ENCODE measurements at regions not wholly inside any gene's neighbourhood (a gene's known extent, or its start where the extent isn't known, plus 50 kb on each side); places are given as distances from the start of the nearest gene placed in this dataset.

GRCh38 chr5:142437563-142437962, 112.7 kb upstream of the SPRY4 start (continued):
- TF ChIP-seq PPARD (CRISPR knock-in tag; IDR thresholded peaks at IDR 0.05), result no peak
- TF ChIP-seq ZNF551 (CRISPR knock-in tag; IDR thresholded peaks at IDR 0.05), result no peak
- TF ChIP-seq, protein P1, sequence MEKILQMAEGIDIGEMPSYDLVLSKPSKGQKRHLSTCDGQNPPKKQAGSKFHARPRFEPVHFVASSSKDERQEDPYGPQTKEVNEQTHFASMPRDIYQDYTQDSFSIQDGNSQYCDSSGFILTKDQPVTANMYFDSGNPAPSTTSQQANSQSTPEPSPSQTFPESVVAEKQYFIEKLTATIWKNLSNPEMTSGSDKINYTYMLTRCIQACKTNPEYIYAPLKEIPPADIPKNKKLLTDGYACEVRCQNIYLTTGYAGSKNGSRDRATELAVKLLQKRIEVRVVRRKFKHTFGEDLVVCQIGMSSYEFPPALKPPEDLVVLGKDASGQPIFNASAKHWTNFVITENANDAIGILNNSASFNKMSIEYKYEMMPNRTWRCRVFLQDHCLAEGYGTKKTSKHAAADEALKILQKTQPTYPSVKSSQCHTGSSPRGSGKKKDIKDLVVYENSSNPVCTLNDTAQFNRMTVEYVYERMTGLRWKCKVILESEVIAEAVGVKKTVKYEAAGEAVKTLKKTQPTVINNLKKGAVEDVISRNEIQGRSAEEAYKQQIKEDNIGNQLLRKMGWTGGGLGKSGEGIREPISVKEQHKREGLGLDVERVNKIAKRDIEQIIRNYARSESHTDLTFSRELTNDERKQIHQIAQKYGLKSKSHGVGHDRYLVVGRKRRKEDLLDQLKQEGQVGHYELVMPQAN (IDR thresholded peaks at IDR 0.05; ENCODE audit: borderline replicate concordance), result no peak

- intact Hi-C loops (cut with micrococcal nuclease) (no loop called here), in situ Hi-C loops (cut with MboI) (no loop called here)
- CTCF ChIA-PET (ENCODE audit: low intra/inter-chr PET ratio), result no interaction called here
- Histone ChIP-seq H3K27ac (ENCODE audit: extremely low read depth, low read depth, low read length) (no peak overlapping the region), H3K4me1 (replicated peaks in 1 of 2; ENCODE audit: control insufficient read depth in 2 of 2, insufficient read depth in 2 of 2, low read length in 2 of 2) (peaks cover 0 to 4% of the 10 kb centered on the region in 2 experiments; a peak in 3 of 5 replicates), H3K79me2 (ENCODE audit: control insufficient read depth, insufficient read depth, low read length) (no peaks in the 10 kb centered on the region), H3K9me1 (ENCODE audit: control insufficient read depth, insufficient read depth, low read length) (no peaks in the 10 kb centered on the region), H3K9ac (ENCODE audit: insufficient read depth in 1 of 2, low read depth in 2 of 2, low read length in 2 of 2) (no peak overlapping the region), H3K9me3 (replicated peaks; ENCODE audit: control insufficient read depth, insufficient read depth, low read depth, low read length) (no peaks in the 10 kb centered on the region), H3K36me3 (ENCODE audit: control insufficient read depth, insufficient read depth, low read length) (no peaks in the 10 kb centered on the region), H3K27me3 (ENCODE audit: control insufficient read depth in 2 of 2, insufficient read depth in 2 of 2, low read length in 2 of 2) (peaks cover 0 to 14% of the 10 kb centered on the region in 2 experiments; a peak in 2 of 5 replicates), H3K4me2 (ENCODE audit: insufficient read depth, low read length) (no peak overlapping the region), H4K20me1 (replicated peaks; ENCODE audit: control insufficient read depth, insufficient read depth, low read length) (no peaks in the 10 kb centered on the region), H3K4me3 (no peak overlapping the region), H2AFZ (ENCODE audit: low read depth, low read length) (no peak overlapping the region)
- ATAC-seq (no peak; the same call in 2 of the 3 replicates), DNase-seq (ENCODE audit: extremely low read depth in 1 of 4, low spot score in 3 of 4) (no peak), FAIRE-seq (no peak)
- 42% methylated on average over 9 of the region's 9 CpGs for WGBS (ENCODE audit: insufficient coverage, low coverage, missing lambda C conversion rate)
- no TSS peak for BruUV-seq (replicated peaks)
- POLR2A ChIA-PET, result interaction anchor here (0.7 to 1.1 kb wide), 4 partner anchors 9 to 284 kb away, joined by 3 to 4 read pairs (median 3); no protein-coding TSS in a partner anchor
- TF ChIP-seq GTF3C2 (IDR thresholded peaks at IDR 0.05; ENCODE audit: borderline replicate concordance, extremely low read depth, insufficient read length) (no peak), SP1 (CRISPR knock-in tag; IDR thresholded peaks at IDR 0.05) (no peak)
- TF ChIP-seq, protein P2, sequence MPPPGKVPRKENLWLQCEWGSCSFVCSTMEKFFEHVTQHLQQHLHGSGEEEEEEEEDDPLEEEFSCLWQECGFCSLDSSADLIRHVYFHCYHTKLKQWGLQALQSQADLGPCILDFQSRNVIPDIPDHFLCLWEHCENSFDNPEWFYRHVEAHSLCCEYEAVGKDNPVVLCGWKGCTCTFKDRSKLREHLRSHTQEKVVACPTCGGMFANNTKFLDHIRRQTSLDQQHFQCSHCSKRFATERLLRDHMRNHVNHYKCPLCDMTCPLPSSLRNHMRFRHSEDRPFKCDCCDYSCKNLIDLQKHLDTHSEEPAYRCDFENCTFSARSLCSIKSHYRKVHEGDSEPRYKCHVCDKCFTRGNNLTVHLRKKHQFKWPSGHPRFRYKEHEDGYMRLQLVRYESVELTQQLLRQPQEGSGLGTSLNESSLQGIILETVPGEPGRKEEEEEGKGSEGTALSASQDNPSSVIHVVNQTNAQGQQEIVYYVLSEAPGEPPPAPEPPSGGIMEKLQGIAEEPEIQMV (tag; conservative IDR thresholded peaks at IDR 0.05; ENCODE audit: low read depth), result peak; percentile 72
These were observed 110.7 kb upstream of the SPRY4 start for GRCh38 chr5:142435410-142436115.

Measured in K562 (cell line).